D721Med (cell line): ENCODE measurements at regions not wholly inside any gene's neighbourhood (a gene's known extent, or its start where the extent isn't known, plus 50 kb on each side); places are given as distances from the start of the nearest gene placed in this dataset.

Experiments used
- DNase-seq: peaks from one replicate; pipeline ENCODE4 v3.0.0; 2011; ENCODE audit warnings: low spot score; ENCODE audit not compliant: insufficient read length
- FAIRE-seq: peaks from 2 replicates; lab custom pipeline; 2011; peaks lifted over from hg19 to GRCh38; lab: Jason Lieb, UNC
- CTCF ChIP-seq: IDR thresholded peaks from 2 replicates; pipeline ENCODE4 v1.5.1; 2012; ENCODE audit warnings: mild to moderate bottlenecking, control low read depth; ENCODE audit not compliant: insufficient read depth; ENCODE audit errors: missing control alignments

DNA sequence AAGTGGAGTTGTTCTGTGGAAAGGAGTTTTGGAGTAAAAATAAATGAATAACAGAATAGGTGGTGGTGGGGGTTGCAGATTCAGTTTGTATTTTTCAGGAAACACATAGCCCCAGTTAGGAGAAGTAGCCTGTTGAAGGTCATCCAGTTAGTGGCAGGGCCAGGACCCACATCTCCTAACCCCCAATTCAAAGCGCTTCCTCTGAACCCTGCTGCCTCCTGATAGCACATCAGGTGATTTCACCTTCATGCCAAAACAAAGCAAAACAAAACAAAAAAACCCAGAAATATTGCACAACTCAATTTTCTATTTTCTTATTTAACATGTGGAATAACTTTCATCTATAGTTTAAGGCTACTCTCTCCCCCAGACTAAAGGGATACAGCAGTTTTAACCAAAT is 112.3 kb upstream of the UGP2 start:
- DNase-seq: no peak
- no peak for FAIRE-seq
- TF ChIP-seq CTCF: no peak

DNA sequence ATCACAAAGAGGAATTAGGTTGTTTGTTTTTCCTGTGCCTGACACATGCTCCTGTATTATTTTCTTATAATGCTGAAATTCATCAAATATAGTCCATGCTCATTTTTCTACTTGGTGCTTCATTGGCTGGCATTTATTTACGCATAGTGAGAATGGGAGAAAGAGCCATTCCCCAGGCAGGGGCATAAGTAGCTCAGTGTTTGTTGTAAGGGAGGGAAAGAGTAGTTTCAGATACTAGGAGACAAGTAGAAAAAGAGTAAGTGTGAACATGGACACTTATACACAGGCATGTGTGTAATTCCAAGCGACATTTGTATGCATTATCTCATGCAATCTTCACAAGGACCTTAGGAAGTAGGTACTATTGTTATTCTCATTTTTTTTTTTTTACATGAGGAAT is 111.9 kb upstream of the UGP2 start:
- TF ChIP-seq CTCF: no peak
- DNase-seq (no peak), FAIRE-seq (no peak)

DNA sequence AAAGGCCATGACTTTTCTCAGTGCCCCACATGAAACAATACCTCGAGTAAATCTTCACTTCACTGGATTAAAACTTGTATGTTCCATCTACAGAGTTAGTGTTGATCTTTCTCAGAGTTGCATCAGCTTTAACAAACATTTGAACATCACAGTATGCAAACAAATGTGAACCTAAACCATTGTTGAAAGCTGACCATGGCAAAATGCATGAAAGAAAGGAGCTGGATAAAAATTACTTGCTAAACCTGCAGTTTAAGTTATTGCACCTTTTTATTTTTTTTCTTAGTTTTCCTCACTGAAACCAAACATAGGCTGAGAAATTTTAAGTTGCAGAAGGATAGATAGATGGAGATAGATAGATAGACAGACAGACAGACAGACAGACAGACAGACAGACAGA is 107.2 kb upstream of the UGP2 start:
- no peak for FAIRE-seq
- TF ChIP-seq CTCF: no peak
- DNase-seq: no peak

DNA sequence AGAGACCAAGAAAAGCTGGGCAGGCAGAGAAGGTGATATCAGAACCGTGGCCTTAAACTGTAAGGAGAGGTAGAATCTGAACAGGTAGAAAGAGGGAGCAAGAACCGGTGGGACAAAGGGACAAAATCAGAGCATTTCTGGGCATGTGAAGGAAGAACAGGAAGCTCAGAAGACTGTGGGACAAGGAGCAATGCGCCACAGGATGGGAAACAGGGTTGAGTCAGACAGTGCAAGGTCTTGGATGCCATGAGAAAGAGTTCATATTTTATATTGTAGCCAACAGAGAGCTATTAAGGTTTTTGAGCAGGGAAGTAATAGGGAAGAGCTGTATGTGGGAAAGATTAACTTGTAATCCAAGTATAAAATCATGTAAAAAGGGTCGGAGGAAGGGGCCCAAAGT is 106.4 kb upstream of the UGP2 start:
- no peak for TF ChIP-seq CTCF
- FAIRE-seq: no peak

GRCh38 chr2:63735931-63736330 is 105.8 kb upstream of the UGP2 start:
- FAIRE-seq (no peak), DNase-seq (no peak)
- no peak for TF ChIP-seq CTCF

More for the DNA sequence above, 106.4 kb upstream of the UGP2 start:
- DNase-seq: no peak

DNA sequence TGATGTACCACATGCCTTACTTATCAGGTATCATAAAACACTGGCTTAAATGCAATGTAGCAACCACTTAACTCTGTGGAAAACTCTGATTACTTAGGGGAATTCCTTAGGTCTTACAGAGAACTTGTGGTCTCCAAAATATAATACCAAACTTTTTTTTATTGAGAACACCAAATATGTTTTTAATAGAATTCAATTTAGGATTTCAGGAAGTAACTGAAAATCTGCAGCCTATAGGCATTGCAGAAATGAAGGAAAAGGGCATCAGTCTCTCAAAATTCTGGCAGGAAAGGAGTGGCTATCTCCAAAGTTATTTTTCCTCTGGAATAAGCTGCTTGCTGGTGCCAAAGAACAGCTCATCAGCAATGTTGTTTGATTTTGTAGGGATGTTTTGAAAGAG is 105.3 kb upstream of the UGP2 start:
- no peak for DNase-seq
- FAIRE-seq: no peak
- no peak for TF ChIP-seq CTCF

DNA sequence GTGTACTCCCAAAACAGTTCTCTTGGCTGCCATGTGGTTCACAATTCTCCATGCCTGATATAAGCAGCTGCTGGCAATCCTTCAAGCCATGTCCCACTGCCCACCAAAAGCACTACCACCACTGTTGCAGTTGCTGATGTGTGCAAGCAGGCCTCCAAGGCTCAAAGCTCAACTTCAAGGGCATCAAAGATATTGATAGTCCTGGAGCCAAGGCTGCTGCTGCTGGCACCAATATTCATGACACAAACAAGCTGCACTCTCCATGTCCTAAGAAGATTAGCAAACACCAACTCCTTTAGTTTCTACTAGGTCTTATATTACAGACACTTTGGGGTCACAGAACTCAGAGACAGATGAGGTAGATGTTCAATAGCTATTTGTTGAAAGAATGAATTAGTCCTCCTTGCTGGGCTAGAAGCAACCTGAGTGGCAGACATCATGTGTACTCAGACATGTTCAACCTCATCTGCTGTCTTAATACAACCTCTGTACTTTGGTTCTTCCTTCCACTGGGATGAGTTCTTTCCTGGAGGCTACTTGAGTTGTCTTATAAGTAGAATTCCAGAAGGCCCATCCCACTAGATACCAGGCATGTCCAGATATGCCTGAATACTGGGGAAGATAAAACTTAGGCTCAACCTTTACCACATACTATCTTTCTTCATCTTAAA is 104.5 kb upstream of the UGP2 start:
- TF ChIP-seq CTCF: no peak
- no peak for FAIRE-seq
- DNase-seq: no peak
